ENCODE measurements at regions not wholly inside any gene's neighbourhood (a gene's known extent, or its start where the extent isn't known, plus 50 kb on each side); places are given as distances from the start of the nearest gene placed in this dataset.
"Not testable (repeated sequence)": the region's sequence is repeated elsewhere in the genome, so short reads cannot be mapped to it uniquely, and the experiment has no call there.

- no peaks in the 10 kb centered on the region for H3K9me3 ChIP-seq
- Mint-ChIP-seq H3K9me3 (ENCODE audit: unreplicated experiment) (peaks cover 6% of the 10 kb centered on the region), H3K4me1 (ENCODE audit: low read depth, unreplicated experiment) (no peaks in the 10 kb centered on the region), H3K36me3 (ENCODE audit: insufficient read depth, unreplicated experiment) (no peaks in the 10 kb centered on the region), H3K4me3 (ENCODE audit: unreplicated experiment) (no peak overlapping the region), H3K27me3 (ENCODE audit: insufficient read depth, unreplicated experiment) (peaks cover 3% of the 10 kb centered on the region), H3K27ac (ENCODE audit: unreplicated experiment) (no peak overlapping the region)
- ChIA-PET CTCF (interaction anchor here (1.5 kb wide), 1 partner anchor 156 kb away, joined by 3 read pairs; no protein-coding TSS in a partner anchor), POLR2A (no interaction called here)
- no peak overlapping the region for H3K4me3 ChIP-seq (ENCODE audit: low read depth, low read length)
- H3K36me3 ChIP-seq (ENCODE audit: control insufficient read depth, insufficient read depth, low read length), result no peaks in the 10 kb centered on the region
- no peak for TF ChIP-seq CTCF (IDR thresholded peaks at IDR 0.05; ENCODE audit: insufficient read depth in 1 of 2, low read depth in 1 of 2, low read length in 1 of 2, severe bottlenecking in 1 of 2, unreplicated experiment in 1 of 2)
- no TSS peak for BruUV-seq (replicated peaks)
- intact Hi-C loops (cut with micrococcal nuclease; ENCODE audit: unreplicated experiment), result no loop called here
- no peaks in the 10 kb centered on the region for H3K4me1 ChIP-seq
- DNase-seq, result peak in 1 of 2 experiments; percentile 30
- no peaks in the 10 kb centered on the region for H3K27me3 ChIP-seq (replicated peaks; ENCODE audit: control insufficient read depth, insufficient read depth, low read length)
These were observed 121.6 kb downstream of the NFKBIZ start for GRCh38 chr3:101970905-101971304.

DNA sequence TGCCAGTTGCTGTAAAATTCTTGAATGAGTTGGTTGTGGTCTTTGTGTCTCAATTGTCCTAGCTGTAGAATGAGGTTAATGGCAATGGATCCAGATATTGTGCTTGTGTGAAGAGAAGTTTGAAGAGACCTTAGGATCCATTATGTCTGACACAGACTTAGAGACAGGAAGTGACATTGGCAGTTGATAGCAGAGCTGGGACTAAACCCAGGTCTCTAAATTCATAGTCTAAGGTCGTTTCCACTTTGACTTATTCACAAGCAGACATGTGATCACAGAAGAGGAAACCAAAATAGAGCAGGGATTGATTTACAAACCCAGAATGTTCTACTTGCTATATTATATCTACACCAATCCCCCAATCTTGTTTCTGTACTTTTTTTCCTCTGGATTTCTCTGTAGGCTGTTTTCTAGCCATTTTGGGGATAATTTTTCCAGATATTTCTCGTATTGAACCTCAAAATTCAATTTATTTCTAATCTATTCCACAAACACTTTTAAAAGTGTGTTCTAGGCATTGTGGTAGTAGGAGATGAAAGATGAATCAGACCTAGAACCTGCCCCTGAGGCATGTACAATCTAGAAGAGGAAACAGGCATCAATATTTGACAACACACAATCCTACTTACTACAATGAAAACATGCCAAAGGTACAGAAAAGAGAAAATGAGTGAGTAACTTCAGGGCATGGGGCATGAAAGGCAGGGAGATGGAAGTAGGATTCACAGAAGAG is 123.3 kb downstream of the NFKBIZ start:
- Histone ChIP-seq H3K9me3 (no peaks in the 10 kb centered on the region), H3K27me3 (replicated peaks; ENCODE audit: control insufficient read depth, insufficient read depth, low read length) (no peaks in the 10 kb centered on the region), H3K4me3 (ENCODE audit: low read depth, low read length) (no peak overlapping the region), H3K36me3 (ENCODE audit: control insufficient read depth, insufficient read depth, low read length) (no peaks in the 10 kb centered on the region), H3K4me1 (no peaks in the 10 kb centered on the region)
- Mint-ChIP-seq H3K4me1 (ENCODE audit: low read depth, unreplicated experiment) (no peaks in the 10 kb centered on the region), H3K36me3 (ENCODE audit: insufficient read depth, unreplicated experiment) (no peaks in the 10 kb centered on the region), H3K4me3 (ENCODE audit: unreplicated experiment) (no peak overlapping the region), H3K9me3 (ENCODE audit: unreplicated experiment) (peaks cover 6% of the 10 kb centered on the region), H3K27me3 (ENCODE audit: insufficient read depth, unreplicated experiment) (peaks cover 3% of the 10 kb centered on the region), H3K27ac (ENCODE audit: unreplicated experiment) (no peak overlapping the region)
- ChIA-PET CTCF (no interaction called here), POLR2A (no interaction called here)
- intact Hi-C loops (cut with micrococcal nuclease; ENCODE audit: unreplicated experiment), result no loop called here
- DNase-seq, result no peak
- no TSS peak for BruUV-seq (replicated peaks)
- no peak for TF ChIP-seq CTCF (IDR thresholded peaks at IDR 0.05; ENCODE audit: insufficient read depth in 1 of 2, low read depth in 1 of 2, low read length in 1 of 2, severe bottlenecking in 1 of 2, unreplicated experiment in 1 of 2)

GRCh38 chr3:101973163-101973505 is 123.8 kb downstream of the NFKBIZ start:
- Histone ChIP-seq H3K4me3 (ENCODE audit: low read depth, low read length) (no peak overlapping the region), H3K4me1 (no peaks in the 10 kb centered on the region), H3K36me3 (ENCODE audit: control insufficient read depth, insufficient read depth, low read length) (no peaks in the 10 kb centered on the region), H3K9me3 (no peaks in the 10 kb centered on the region), H3K27me3 (replicated peaks; ENCODE audit: control insufficient read depth, insufficient read depth, low read length) (no peaks in the 10 kb centered on the region)
- peaks cover 3% of the 10 kb centered on the region for H3K27me3 Mint-ChIP-seq (ENCODE audit: insufficient read depth, unreplicated experiment)
- TF ChIP-seq CTCF (IDR thresholded peaks at IDR 0.05; ENCODE audit: insufficient read depth in 1 of 2, low read depth in 1 of 2, low read length in 1 of 2, severe bottlenecking in 1 of 2, unreplicated experiment in 1 of 2), result no peak
- H3K4me1 Mint-ChIP-seq (ENCODE audit: low read depth, unreplicated experiment), result no peaks in the 10 kb centered on the region
- no peak overlapping the region for H3K27ac Mint-ChIP-seq (ENCODE audit: unreplicated experiment)
- peaks cover 6% of the 10 kb centered on the region for H3K9me3 Mint-ChIP-seq (ENCODE audit: unreplicated experiment)
- DNase-seq, result no peak
- intact Hi-C loops (cut with micrococcal nuclease; ENCODE audit: unreplicated experiment), result no loop called here
- H3K36me3 Mint-ChIP-seq (ENCODE audit: insufficient read depth, unreplicated experiment), result no peaks in the 10 kb centered on the region
- ChIA-PET CTCF (no interaction called here), POLR2A (no interaction called here)
- no TSS peak for BruUV-seq (replicated peaks)
- no peak overlapping the region for H3K4me3 Mint-ChIP-seq (ENCODE audit: unreplicated experiment)

- POLR2A ChIA-PET; H3K36me3 Mint-ChIP-seq (ENCODE audit: insufficient read depth, unreplicated experiment); H3K4me3 ChIP-seq (ENCODE audit: low read depth, low read length); H3K4me1 Mint-ChIP-seq (ENCODE audit: low read depth, unreplicated experiment); H3K27ac Mint-ChIP-seq (ENCODE audit: unreplicated experiment); BruUV-seq (replicated peaks); H3K27me3 ChIP-seq (replicated peaks; ENCODE audit: control insufficient read depth, insufficient read depth, low read length); H3K27me3 Mint-ChIP-seq (ENCODE audit: insufficient read depth, unreplicated experiment); H3K9me3 ChIP-seq; H3K36me3 ChIP-seq (ENCODE audit: control insufficient read depth, insufficient read depth, low read length); H3K4me1 ChIP-seq; CTCF ChIA-PET; H3K9me3 Mint-ChIP-seq (ENCODE audit: unreplicated experiment); DNase-seq; H3K4me3 Mint-ChIP-seq (ENCODE audit: unreplicated experiment): not testable (repeated sequence)
- intact Hi-C loops (cut with micrococcal nuclease; ENCODE audit: unreplicated experiment), result loop anchor here (5.0 kb wide), 1 partner anchor 252 kb away; no protein-coding TSS in a partner anchor
These were observed 126.1 kb downstream of the NFKBIZ start for GRCh38 chr3:101975415-101975814.

Data from Caco-2 (cell line).